Neural progenitor cell (in vitro differentiated cells): ENCODE measurements at regions not wholly inside any gene's neighbourhood (a gene's known extent, or its start where the extent isn't known, plus 50 kb on each side); places are given as distances from the start of the nearest gene placed in this dataset.

Experiments
- DNase-seq: peaks from one replicate; pipeline ENCODE4 v3.0.0-alpha.2; 2016; ENCODE audit warnings: low spot score
- H2AFZ ChIP-seq: fragments of 200-600 bp; sonication (generic); replicated peaks from 2 replicates; pipeline ENCODE4 v1.6.1; 2016; ENCODE audit warnings: antibody characterized with exemption
- H3F3A ChIP-seq: fragments of 200-600 bp; sonication (generic); 2 replicates; pipeline ENCODE4 v1.6.1; 2016; ENCODE audit warnings: antibody characterized with exemption, low read depth
- H3K27ac ChIP-seq: fragments of 200-600 bp; sonication (generic); 2 replicates; pipeline ENCODE4 v1.5.1; 2016; ENCODE audit warnings: mild to moderate bottlenecking
- H3K27me3 ChIP-seq: fragments of 200-600 bp; sonication (generic); 2 replicates; pipeline ENCODE4 v1.6.1; 2016; ENCODE audit warnings: mild to moderate bottlenecking, moderate library complexity
- H3K36me3 ChIP-seq: fragments of 200-600 bp; sonication (generic); 2 replicates; pipeline ENCODE4 v1.5.1; 2016
- H3K4me1 ChIP-seq: fragments of 200-600 bp; sonication (generic); 2 replicates; pipeline ENCODE4 v1.6.1; 2016; ENCODE audit warnings: mixed run types
- H3K4me2 ChIP-seq: fragments of 200-600 bp; sonication (generic); 2 replicates; pipeline ENCODE4 v1.6.1; 2016
- H3K4me3 ChIP-seq: fragments of 200-600 bp; sonication (generic); 2 replicates; pipeline ENCODE4 v1.5.1; 2016
- H3K79me2 ChIP-seq: fragments of 200-600 bp; sonication (generic); 2 replicates; pipeline ENCODE4 v1.6.1; 2016; ENCODE audit warnings: low read depth
- H3K9ac ChIP-seq: fragments of 200-600 bp; sonication (generic); 2 replicates; pipeline ENCODE4 v1.6.1; 2016
- H3K9me3 ChIP-seq: fragments of 200-600 bp; sonication (generic); 2 replicates; pipeline ENCODE4 v1.5.1; 2016; ENCODE audit warnings: low read depth
- H4K20me1 ChIP-seq: fragments of 200-600 bp; sonication (generic); 2 replicates; pipeline ENCODE4 v1.6.1; 2016; ENCODE audit warnings: low read depth
- H3K27ac Mint-ChIP-seq: 3 replicates; pipeline ENCODE4 v1.8.0; 2021; ENCODE audit warnings: mixed read lengths
- H3K27me3 Mint-ChIP-seq: 2 replicates; pipeline ENCODE4 v1.8.0; 2022; ENCODE audit warnings: low read depth, mild to moderate bottlenecking, inconsistent platforms, moderate library complexity, mixed read lengths; ENCODE audit not compliant: insufficient read depth
- H3K36me3 Mint-ChIP-seq: 3 replicates; pipeline ENCODE4 v1.8.0; 2021; ENCODE audit warnings: mixed read lengths
- H3K4me1 Mint-ChIP-seq: 3 replicates; pipeline ENCODE4 v1.8.0; 2021; ENCODE audit warnings: mixed read lengths
- H3K4me3 Mint-ChIP-seq: 3 replicates; pipeline ENCODE4 v1.8.0; 2021; ENCODE audit warnings: mild to moderate bottlenecking, moderate library complexity, mixed read lengths
- H3K9me3 Mint-ChIP-seq: 3 replicates; pipeline ENCODE4 v1.8.0; 2020; ENCODE audit warnings: mixed read lengths
- CTCF ChIP-seq: fragments of 200-600 bp; sonication (generic); IDR thresholded peaks from 2 replicates; pipeline ENCODE4 v1.5.1; 2017; ENCODE audit warnings: antibody characterized with exemption, mild to moderate bottlenecking
- EZH2 ChIP-seq: fragments of 200-600 bp; sonication (generic); IDR thresholded peaks from 2 replicates; pipeline ENCODE4 v1.6.1; 2017; ENCODE audit warnings: antibody characterized with exemption, mild to moderate bottlenecking, moderate library complexity
- EZH2phosphoT487 ChIP-seq: fragments of 200-600 bp; sonication (generic); IDR thresholded peaks from 2 replicates; pipeline ENCODE4 v1.6.1; 2017; ENCODE audit warnings: antibody characterized with exemption

- Mint-ChIP-seq H3K27ac (no peak overlapping the region), H3K9me3 (peaks cover 16% of the 10 kb centered on the region), H3K4me1 (no peaks in the 10 kb centered on the region), H3K4me3 (no peak overlapping the region), H3K36me3 (peaks cover under 1% of the 10 kb centered on the region), H3K27me3 (no peaks in the 10 kb centered on the region)
- Histone ChIP-seq H3K4me3 (no peak overlapping the region), H3K79me2 (no peaks in the 10 kb centered on the region), H3K4me2 (no peak overlapping the region), H3K27me3 (no peaks in the 10 kb centered on the region), H3K9me3 (peaks cover 4% of the 10 kb centered on the region), H3K27ac (no peak overlapping the region), H3F3A (no peaks in the 10 kb centered on the region), H3K4me1 (no peaks in the 10 kb centered on the region), H3K9ac (no peak overlapping the region), H2AFZ (no peak overlapping the region), H3K36me3 (no peaks in the 10 kb centered on the region), H4K20me1 (no peaks in the 10 kb centered on the region)
- no peak for TF ChIP-seq CTCF
- DNase-seq: no peak
Measured at GRCh38 chr3:175914785-175915184, 1055.7 kb downstream of the NAALADL2 start.

- Mint-ChIP-seq H3K27ac (no peak overlapping the region), H3K27me3 (no peaks in the 10 kb centered on the region), H3K4me3 (no peak overlapping the region), H3K4me1 (no peaks in the 10 kb centered on the region), H3K9me3 (peaks cover 4% of the 10 kb centered on the region), H3K36me3 (no peaks in the 10 kb centered on the region)
- TF ChIP-seq EZH2phosphoT487: no peak
- no peak for TF ChIP-seq CTCF
- TF ChIP-seq EZH2: no peak
- no peaks in the 10 kb centered on the region for H3K27me3 ChIP-seq
- no peak overlapping the region for H3K27ac ChIP-seq
- H3K4me2 ChIP-seq: no peak overlapping the region
- no peak for DNase-seq
- no peaks in the 10 kb centered on the region for H3F3A ChIP-seq
- H3K9me3 ChIP-seq: peaks cover 4% of the 10 kb centered on the region
- no peaks in the 10 kb centered on the region for H3K4me1 ChIP-seq
- H3K4me3 ChIP-seq: no peak overlapping the region
- H3K79me2 ChIP-seq: no peaks in the 10 kb centered on the region
- no peaks in the 10 kb centered on the region for H3K36me3 ChIP-seq
- H2AFZ ChIP-seq: no peak overlapping the region
- no peaks in the 10 kb centered on the region for H4K20me1 ChIP-seq
- H3K9ac ChIP-seq: no peak overlapping the region
Measured at GRCh38 chr3:175913286-175913685, 1054.2 kb downstream of the NAALADL2 start.

- Histone ChIP-seq H3K79me2 (no peaks in the 10 kb centered on the region), H3K4me3 (no peak overlapping the region), H3F3A (no peaks in the 10 kb centered on the region), H4K20me1 (no peaks in the 10 kb centered on the region), H3K4me1 (no peaks in the 10 kb centered on the region), H3K9ac (no peak overlapping the region), H2AFZ (no peak overlapping the region), H3K27me3 (no peaks in the 10 kb centered on the region), H3K27ac (no peak overlapping the region), H3K36me3 (no peaks in the 10 kb centered on the region), H3K9me3 (no peaks in the 10 kb centered on the region), H3K4me2 (no peak overlapping the region)
- Mint-ChIP-seq H3K27ac (no peak overlapping the region), H3K4me1 (no peaks in the 10 kb centered on the region), H3K4me3 (no peak overlapping the region), H3K36me3 (no peaks in the 10 kb centered on the region), H3K27me3 (peaks cover 3% of the 10 kb centered on the region), H3K9me3 (peaks cover 8% of the 10 kb centered on the region)
- no peak for TF ChIP-seq CTCF
- TF ChIP-seq EZH2: no peak
- TF ChIP-seq EZH2phosphoT487: no peak
- DNase-seq: no peak
Measured at GRCh38 chr3:175911937-175912336, 1052.8 kb downstream of the NAALADL2 start.

GRCh38 chr3:175902226-175902625, 1043.1 kb downstream of the NAALADL2 start:
- no peak overlapping the region for H3K27ac Mint-ChIP-seq
- no peaks in the 10 kb centered on the region for H3K9me3 ChIP-seq
- no peak for TF ChIP-seq EZH2phosphoT487
- H3K79me2 ChIP-seq: no peaks in the 10 kb centered on the region
- H3K9me3 Mint-ChIP-seq: peaks cover 7% of the 10 kb centered on the region
- H3K4me3 Mint-ChIP-seq: no peak overlapping the region
- no peaks in the 10 kb centered on the region for H4K20me1 ChIP-seq
- H3K27ac ChIP-seq: no peak overlapping the region
- H3K27me3 ChIP-seq: no peaks in the 10 kb centered on the region
- H3K4me2 ChIP-seq: no peak overlapping the region
- no peaks in the 10 kb centered on the region for H3K36me3 Mint-ChIP-seq
- no peak overlapping the region for H2AFZ ChIP-seq
- no peak overlapping the region for H3K9ac ChIP-seq
- H3K4me1 ChIP-seq: no peaks in the 10 kb centered on the region
- H3K36me3 ChIP-seq: no peaks in the 10 kb centered on the region
- H3K4me1 Mint-ChIP-seq: no peaks in the 10 kb centered on the region
- H3F3A ChIP-seq: no peaks in the 10 kb centered on the region
- no peak for DNase-seq
- H3K4me3 ChIP-seq: no peak overlapping the region
- H3K27me3 Mint-ChIP-seq: peaks cover under 1% of the 10 kb centered on the region
